Lower lobe of right lung (tissue), 2 donors: ENCODE measurements at regions not wholly inside any gene's neighbourhood (a gene's known extent, or its start where the extent isn't known, plus 50 kb on each side); places are given as distances from the start of the nearest gene placed in this dataset.

Experiments used
- ATAC-seq, 2 donors: fragments of 200-7000 bp; cut with Tn5 transposase; one replicate each; pipeline ENCODE4 v1.9.1; 2020 to 2022; ENCODE audit warnings: mild to moderate bottlenecking in 2 of 2, moderate library complexity in 2 of 2
- DNase-seq: peaks from one replicate; pipeline ENCODE4 v3.0.0-alpha.2; 2020
- H3K27ac ChIP-seq: fragments of 200-600 bp; one replicate; pipeline ENCODE4 v1.8.0; 2022
- H3K27me3 ChIP-seq: fragments of 200-600 bp; one replicate; pipeline ENCODE4 v1.8.0; 2022; ENCODE audit warnings: low read depth
- H3K36me3 ChIP-seq: fragments of 200-600 bp; one replicate; pipeline ENCODE4 v1.8.0; 2022; ENCODE audit warnings: mild to moderate bottlenecking
- H3K4me1 ChIP-seq: fragments of 200-600 bp; one replicate; pipeline ENCODE4 v1.8.0; 2022
- H3K4me3 ChIP-seq: fragments of 200-600 bp; one replicate; pipeline ENCODE4 v1.8.0; 2022; ENCODE audit warnings: mild to moderate bottlenecking
- H3K9me3 ChIP-seq: fragments of 200-600 bp; one replicate; pipeline ENCODE4 v1.8.0; 2022
- intact Hi-C: fragments of 100-400 bp; cut with DNase I; formaldehyde crosslinking; loops from one replicate; pipeline ENCODE4 v1.11.0; 2022
- TF ChIP-seq, protein P1 (sequence below): fragments of 200-600 bp; IDR thresholded peaks from one replicate; pipeline ENCODE4 v1.8.0; 2022; ENCODE audit warnings: antibody characterized with exemption, mild to moderate bottlenecking
- donor health status: DM: no; HTN: yes; CAD: no; lungs with severe emphysema.

DNA sequence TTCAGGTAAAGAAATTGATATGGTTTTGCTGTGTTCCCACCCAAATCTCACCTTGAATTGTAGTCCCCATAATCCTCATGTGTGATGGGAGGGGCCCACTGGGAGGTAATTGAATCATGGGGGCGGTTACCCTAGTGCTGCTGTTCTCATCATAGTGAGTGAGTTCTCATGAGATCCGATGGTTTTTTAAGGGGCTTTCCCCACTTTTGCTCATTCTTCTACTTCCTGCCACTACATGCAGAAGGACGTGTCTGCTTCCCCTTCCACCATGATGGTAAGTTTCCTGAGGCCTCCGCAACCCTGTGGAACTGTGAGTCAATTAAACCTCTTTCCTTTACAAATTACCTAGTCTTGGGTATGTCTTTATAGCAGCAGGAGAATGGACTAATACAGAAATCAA, 69.3 kb downstream of the MIS18A start:
- no peak for ATAC-seq
- intact Hi-C loops, result no loop called here

DNA sequence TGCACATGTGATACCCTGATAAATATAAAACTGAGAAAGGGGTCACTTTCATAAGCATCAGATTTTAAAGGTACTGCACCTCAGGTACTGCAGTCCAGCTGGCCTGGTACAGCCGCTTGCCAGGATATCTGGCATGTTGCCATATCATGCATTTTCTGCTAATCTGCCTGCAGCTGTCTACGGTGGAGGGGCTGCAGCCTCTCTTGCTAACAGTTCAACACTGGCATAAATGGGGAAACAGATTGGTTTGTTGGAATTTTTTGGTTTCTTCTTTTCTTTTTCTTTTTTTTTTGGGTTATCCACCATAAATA, 71.5 kb downstream of the MIS18A start:
- Histone ChIP-seq H3K36me3 (no peaks in the 10 kb centered on the region), H3K27ac (no peak overlapping the region), H3K27me3 (no peaks in the 10 kb centered on the region), H3K9me3 (no peaks in the 10 kb centered on the region), H3K4me3 (no peak overlapping the region), H3K4me1 (no peaks in the 10 kb centered on the region)
- ATAC-seq (no peak), DNase-seq (no peak)
- TF ChIP-seq, protein P1, sequence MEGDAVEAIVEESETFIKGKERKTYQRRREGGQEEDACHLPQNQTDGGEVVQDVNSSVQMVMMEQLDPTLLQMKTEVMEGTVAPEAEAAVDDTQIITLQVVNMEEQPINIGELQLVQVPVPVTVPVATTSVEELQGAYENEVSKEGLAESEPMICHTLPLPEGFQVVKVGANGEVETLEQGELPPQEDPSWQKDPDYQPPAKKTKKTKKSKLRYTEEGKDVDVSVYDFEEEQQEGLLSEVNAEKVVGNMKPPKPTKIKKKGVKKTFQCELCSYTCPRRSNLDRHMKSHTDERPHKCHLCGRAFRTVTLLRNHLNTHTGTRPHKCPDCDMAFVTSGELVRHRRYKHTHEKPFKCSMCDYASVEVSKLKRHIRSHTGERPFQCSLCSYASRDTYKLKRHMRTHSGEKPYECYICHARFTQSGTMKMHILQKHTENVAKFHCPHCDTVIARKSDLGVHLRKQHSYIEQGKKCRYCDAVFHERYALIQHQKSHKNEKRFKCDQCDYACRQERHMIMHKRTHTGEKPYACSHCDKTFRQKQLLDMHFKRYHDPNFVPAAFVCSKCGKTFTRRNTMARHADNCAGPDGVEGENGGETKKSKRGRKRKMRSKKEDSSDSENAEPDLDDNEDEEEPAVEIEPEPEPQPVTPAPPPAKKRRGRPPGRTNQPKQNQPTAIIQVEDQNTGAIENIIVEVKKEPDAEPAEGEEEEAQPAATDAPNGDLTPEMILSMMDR, result no peak
- intact Hi-C loops, result no loop called here

More for the DNA sequence above, 69.3 kb downstream of the MIS18A start:
- TF ChIP-seq, protein P1, result no peak
- Histone ChIP-seq H3K4me1 (no peaks in the 10 kb centered on the region), H3K36me3 (no peaks in the 10 kb centered on the region), H3K9me3 (no peaks in the 10 kb centered on the region), H3K27ac (no peak overlapping the region), H3K27me3 (no peaks in the 10 kb centered on the region), H3K4me3 (no peak overlapping the region)
- no peak for DNase-seq

DNA sequence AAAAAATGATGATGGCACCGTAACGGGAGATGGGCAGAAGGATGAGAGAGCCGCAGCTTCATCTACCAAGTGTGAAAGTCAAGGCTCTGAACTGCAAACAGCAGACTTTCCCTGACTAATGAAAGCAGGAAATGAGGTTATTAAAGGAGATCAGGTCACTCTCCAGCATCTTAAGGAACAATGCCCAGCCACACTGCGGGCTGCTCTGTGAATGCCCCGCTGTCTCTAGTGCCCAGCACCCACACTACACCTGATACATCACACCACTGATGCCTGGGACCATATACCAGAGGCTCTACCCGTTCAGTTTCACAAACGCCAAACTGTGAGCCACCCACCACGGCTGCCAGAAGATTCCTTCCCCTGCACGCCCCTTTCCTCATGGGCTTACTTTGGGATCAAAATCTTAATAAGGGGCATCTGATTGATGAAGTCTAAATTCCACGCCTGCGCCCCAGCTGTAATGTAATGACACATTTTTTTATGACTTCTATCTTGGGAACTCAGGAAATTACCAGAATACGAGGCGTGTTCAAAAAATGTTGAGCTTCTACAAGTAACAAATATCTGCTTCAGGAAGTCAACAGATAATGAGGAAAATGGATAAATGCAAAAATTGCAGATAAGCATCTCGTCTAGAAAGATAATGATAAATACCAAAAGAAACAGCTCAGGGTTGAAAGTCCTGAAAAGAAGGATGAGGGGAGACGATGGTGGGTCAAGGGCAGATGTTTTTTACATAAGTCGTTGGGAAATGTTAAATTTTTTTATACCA, 72.0 kb downstream of the MIS18A start:
- TF ChIP-seq, protein P1, result no peak

DNA sequence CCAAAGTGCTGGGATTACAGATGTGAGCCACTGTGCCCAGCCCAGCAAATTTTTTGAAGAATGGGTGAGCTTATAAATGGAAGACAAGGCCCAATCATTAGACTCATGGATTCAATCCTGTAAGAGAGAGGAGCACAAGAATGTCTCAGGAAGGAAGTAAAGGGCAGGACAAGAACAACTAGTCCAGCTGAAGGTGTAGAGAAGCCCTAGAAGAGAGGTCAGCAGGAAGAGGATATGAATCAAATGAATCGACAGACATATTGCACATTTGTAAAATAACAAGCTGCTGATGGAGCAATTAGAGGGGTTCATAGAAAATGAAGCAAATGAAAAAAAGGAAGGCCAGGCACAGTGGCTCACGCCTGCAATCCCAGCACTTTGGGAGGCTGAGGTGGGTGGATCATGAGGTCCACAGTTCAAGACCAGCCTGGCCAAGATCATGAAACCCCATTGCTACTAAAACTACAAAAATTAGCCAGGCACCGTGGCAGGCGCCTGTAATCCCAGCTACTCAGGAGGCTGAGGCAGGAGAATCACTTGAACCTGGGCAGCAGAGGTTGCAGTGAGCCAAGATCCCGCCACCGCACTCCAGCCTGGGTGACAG, 74.9 kb downstream of the MIS18A start:
- Histone ChIP-seq H3K4me3 (no peak overlapping the region), H3K27ac (no peak overlapping the region), H3K36me3 (no peaks in the 10 kb centered on the region), H3K9me3 (no peaks in the 10 kb centered on the region), H3K4me1 (no peaks in the 10 kb centered on the region), H3K27me3 (no peaks in the 10 kb centered on the region)
- intact Hi-C loops, result no loop called here
- TF ChIP-seq, protein P1, result no peak
- DNase-seq (no peak), ATAC-seq (no peak)

More for the DNA sequence above, 72.0 kb downstream of the MIS18A start:
- DNase-seq (no peak), ATAC-seq (no peak)
- no peak overlapping the region for H3K27ac ChIP-seq
- H3K36me3 ChIP-seq, result no peaks in the 10 kb centered on the region
- no peaks in the 10 kb centered on the region for H3K27me3 ChIP-seq
- intact Hi-C loops, result no loop called here
- no peaks in the 10 kb centered on the region for H3K9me3 ChIP-seq
- no peak overlapping the region for H3K4me3 ChIP-seq
- no peaks in the 10 kb centered on the region for H3K4me1 ChIP-seq

DNA sequence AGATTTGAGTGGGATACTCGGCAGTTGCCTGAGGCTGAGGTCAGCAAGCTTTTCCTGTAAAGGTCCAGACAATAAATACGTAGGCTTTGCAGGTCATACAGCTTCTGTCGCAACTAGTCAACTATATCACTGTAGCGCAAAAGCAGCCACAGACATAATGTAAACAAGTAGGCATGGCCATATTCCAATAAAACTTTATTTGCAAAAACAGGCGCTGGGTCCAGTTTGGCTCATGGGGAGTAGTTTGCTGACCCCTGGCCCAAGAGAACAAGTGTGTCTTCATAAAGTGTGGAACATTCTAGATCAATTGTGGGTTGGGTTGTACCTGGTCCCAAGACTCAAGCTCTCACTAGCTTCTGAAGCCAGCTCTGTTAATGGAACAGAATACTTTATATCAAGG, 78.8 kb downstream of the MIS18A start:
- intact Hi-C loops, result no loop called here
- Histone ChIP-seq H3K9me3 (no peaks in the 10 kb centered on the region), H3K36me3 (no peaks in the 10 kb centered on the region), H3K27ac (no peak overlapping the region), H3K4me1 (no peaks in the 10 kb centered on the region), H3K4me3 (no peak overlapping the region), H3K27me3 (no peaks in the 10 kb centered on the region)
- no peak for DNase-seq
- ATAC-seq, result no peak
- TF ChIP-seq, protein P1, result no peak
